22Rv1 (cell line): ENCODE measurements at regions not wholly inside any gene's neighbourhood (a gene's known extent, or its start where the extent isn't known, plus 50 kb on each side); places are given as distances from the start of the nearest gene placed in this dataset.
"Not testable (repeated sequence)": the region's sequence is repeated elsewhere in the genome, so short reads cannot be mapped to it uniquely, and the experiment has no call there.

Experiments used
- ZFX ChIP-seq: fragments of 450-650 bp; IDR thresholded peaks from 2 replicates; pipeline ENCODE4 v1.6.1; 2017; ENCODE audit warnings: antibody characterized with exemption, borderline replicate concordance
- TF ChIP-seq, protein P1 (sequence below): fragments of 450-650 bp; IDR thresholded peaks from 2 replicates; pipeline ENCODE4 v1.5.1; 2017; ENCODE audit warnings: mild to moderate bottlenecking

DNA sequence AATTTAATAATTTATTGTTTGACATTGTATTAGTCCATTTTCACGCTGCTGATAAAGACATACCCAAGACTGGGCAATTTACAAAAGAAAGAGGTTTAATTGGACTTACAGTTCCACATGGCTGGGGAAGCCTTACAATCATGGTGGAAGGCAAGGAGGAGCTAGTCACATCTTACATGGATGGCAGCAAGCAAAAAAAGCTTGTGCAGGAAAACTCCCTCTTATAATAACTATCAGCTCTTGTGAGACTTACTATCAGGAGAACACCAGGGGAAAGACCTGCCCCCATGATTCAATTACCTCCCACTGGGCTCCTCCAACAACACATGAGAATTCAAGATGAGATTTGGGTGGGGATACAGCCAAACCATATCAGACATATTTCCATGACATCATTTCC lies 275.1 kb upstream of the KLF3 start:
- TF ChIP-seq, protein P1, sequence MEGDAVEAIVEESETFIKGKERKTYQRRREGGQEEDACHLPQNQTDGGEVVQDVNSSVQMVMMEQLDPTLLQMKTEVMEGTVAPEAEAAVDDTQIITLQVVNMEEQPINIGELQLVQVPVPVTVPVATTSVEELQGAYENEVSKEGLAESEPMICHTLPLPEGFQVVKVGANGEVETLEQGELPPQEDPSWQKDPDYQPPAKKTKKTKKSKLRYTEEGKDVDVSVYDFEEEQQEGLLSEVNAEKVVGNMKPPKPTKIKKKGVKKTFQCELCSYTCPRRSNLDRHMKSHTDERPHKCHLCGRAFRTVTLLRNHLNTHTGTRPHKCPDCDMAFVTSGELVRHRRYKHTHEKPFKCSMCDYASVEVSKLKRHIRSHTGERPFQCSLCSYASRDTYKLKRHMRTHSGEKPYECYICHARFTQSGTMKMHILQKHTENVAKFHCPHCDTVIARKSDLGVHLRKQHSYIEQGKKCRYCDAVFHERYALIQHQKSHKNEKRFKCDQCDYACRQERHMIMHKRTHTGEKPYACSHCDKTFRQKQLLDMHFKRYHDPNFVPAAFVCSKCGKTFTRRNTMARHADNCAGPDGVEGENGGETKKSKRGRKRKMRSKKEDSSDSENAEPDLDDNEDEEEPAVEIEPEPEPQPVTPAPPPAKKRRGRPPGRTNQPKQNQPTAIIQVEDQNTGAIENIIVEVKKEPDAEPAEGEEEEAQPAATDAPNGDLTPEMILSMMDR, result not testable (repeated sequence)
- TF ChIP-seq ZFX, result not testable (repeated sequence)
